Astrocyte (in vitro differentiated cells and primary cell): ENCODE measurements at regions not wholly inside any gene's neighbourhood (a gene's known extent, or its start where the extent isn't known, plus 50 kb on each side); places are given as distances from the start of the nearest gene placed in this dataset.

Source experiments
- EZH2 ChIP-seq: IDR thresholded peaks from 2 replicates; pipeline ENCODE4 v1.6.1; 2012; ENCODE audit warnings: mild to moderate bottlenecking, low read length, inconsistent platforms; ENCODE audit not compliant: insufficient read depth
- TF ChIP-seq, protein P1 (sequence below): IDR thresholded peaks from 2 replicates; pipeline ENCODE4 v1.5.1; 2011; ENCODE audit warnings: low read depth, mild to moderate bottlenecking, inconsistent platforms, low read length, moderate library complexity; ENCODE audit not compliant: insufficient read depth

DNA sequence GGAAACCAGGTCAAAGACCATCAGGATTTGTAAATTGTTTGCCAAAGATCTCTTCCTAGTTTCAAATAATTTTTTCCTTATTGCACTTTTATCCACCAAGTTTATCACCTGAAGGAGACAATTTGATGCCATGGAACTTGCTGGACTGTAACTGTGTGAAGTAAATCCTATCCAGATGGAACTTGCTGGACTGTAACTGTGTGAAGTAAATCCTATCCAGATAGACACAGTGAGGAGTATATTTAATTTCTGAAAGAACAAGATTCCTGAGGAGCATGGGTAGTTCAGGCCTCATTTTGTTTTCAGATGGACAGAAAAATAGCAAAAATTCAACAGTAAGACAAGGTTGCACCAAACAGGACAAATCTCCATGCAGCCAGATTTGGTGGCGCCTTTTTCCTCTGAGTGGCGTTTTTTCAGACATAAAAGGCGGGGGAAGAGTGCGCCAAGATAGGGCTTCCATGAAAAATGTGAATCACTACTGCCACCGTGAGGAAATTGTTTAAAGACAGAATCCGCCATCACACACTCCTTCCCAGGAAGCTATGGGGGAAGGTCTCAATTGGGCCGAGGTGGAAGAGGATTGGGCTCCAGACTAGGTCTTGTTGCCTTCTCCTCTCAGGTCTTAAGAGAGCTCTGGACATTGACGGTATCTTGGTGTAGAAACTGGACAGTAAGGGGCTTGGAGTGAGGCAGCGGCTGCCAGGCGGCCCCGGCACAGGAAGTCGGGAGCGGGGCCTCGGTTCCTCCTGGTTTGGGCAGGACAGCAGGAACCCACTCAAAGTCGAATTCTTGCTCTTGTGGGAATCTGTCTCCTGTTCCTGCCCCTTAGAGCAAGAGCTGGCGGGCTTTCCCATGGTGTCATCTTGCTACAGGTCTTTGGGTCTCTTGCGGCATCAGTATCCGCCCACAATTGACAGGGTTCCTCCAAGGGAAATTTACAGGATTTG lies 234.7 kb downstream of the OR13H1 start:
- no peak for TF ChIP-seq EZH2
- TF ChIP-seq, protein P1, sequence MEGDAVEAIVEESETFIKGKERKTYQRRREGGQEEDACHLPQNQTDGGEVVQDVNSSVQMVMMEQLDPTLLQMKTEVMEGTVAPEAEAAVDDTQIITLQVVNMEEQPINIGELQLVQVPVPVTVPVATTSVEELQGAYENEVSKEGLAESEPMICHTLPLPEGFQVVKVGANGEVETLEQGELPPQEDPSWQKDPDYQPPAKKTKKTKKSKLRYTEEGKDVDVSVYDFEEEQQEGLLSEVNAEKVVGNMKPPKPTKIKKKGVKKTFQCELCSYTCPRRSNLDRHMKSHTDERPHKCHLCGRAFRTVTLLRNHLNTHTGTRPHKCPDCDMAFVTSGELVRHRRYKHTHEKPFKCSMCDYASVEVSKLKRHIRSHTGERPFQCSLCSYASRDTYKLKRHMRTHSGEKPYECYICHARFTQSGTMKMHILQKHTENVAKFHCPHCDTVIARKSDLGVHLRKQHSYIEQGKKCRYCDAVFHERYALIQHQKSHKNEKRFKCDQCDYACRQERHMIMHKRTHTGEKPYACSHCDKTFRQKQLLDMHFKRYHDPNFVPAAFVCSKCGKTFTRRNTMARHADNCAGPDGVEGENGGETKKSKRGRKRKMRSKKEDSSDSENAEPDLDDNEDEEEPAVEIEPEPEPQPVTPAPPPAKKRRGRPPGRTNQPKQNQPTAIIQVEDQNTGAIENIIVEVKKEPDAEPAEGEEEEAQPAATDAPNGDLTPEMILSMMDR, result no peak
